ENCODE measurements at regions not wholly inside any gene's neighbourhood (a gene's known extent, or its start where the extent isn't known, plus 50 kb on each side); places are given as distances from the start of the nearest gene placed in this dataset.

DNA sequence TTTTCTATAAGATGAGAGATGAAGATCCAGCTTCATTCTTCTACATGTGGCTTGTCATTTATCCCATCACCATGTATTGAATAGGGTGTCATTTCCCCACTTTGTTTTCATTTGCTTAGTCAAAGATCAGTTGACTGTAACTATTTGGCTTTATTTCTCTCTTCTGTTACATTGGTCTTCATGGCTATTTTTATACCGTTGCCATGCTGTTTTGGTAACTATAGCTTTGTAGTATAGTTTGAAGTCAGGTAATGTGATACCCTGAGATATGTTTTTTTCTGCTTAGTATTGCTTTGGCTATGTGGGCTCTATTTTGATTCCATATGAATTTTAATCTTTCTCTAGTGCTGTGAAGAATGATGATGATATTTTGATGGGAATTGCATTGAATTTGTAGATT, 514.3 kb downstream of the GBA3 start:
- no peak for DNase-seq (ENCODE audit: extremely low spot score)
- ChIA-PET CTCF (interaction anchor here (1.5 kb wide), 1 partner anchor 9 kb away, joined by 3 read pairs; no protein-coding TSS in a partner anchor), POLR2A (no interaction called here)
- TF ChIP-seq, protein P1, sequence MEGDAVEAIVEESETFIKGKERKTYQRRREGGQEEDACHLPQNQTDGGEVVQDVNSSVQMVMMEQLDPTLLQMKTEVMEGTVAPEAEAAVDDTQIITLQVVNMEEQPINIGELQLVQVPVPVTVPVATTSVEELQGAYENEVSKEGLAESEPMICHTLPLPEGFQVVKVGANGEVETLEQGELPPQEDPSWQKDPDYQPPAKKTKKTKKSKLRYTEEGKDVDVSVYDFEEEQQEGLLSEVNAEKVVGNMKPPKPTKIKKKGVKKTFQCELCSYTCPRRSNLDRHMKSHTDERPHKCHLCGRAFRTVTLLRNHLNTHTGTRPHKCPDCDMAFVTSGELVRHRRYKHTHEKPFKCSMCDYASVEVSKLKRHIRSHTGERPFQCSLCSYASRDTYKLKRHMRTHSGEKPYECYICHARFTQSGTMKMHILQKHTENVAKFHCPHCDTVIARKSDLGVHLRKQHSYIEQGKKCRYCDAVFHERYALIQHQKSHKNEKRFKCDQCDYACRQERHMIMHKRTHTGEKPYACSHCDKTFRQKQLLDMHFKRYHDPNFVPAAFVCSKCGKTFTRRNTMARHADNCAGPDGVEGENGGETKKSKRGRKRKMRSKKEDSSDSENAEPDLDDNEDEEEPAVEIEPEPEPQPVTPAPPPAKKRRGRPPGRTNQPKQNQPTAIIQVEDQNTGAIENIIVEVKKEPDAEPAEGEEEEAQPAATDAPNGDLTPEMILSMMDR (IDR thresholded peaks at IDR 0.05; ENCODE audit: control extremely low read depth, extremely low read depth, low read depth, missing control alignments) = no peak

GRCh38 chr4:23202712-23203247, 510.0 kb downstream of the GBA3 start:
- ChIA-PET POLR2A (no interaction called here), CTCF (interaction anchor here (1.2 to 1.7 kb wide), 2 partner anchors 8 to 411 kb away, joined by 3 to 4 read pairs; no protein-coding TSS in a partner anchor)
- TF ChIP-seq, protein P1 (IDR thresholded peaks at IDR 0.05; ENCODE audit: control extremely low read depth, extremely low read depth, low read depth, missing control alignments) = no peak
- no peak for DNase-seq (ENCODE audit: extremely low spot score)

GRCh38 chr4:23194751-23195150, 502.0 kb downstream of the GBA3 start:
- DNase-seq (ENCODE audit: extremely low spot score) = no peak
- ChIA-PET CTCF (interaction anchor here (1.8 kb wide), 1 partner anchor 9 kb away, joined by 4 read pairs; no protein-coding TSS in a partner anchor), POLR2A (no interaction called here)
- TF ChIP-seq, protein P1 (IDR thresholded peaks at IDR 0.05; ENCODE audit: control extremely low read depth, extremely low read depth, low read depth, missing control alignments) = no peak

DNA sequence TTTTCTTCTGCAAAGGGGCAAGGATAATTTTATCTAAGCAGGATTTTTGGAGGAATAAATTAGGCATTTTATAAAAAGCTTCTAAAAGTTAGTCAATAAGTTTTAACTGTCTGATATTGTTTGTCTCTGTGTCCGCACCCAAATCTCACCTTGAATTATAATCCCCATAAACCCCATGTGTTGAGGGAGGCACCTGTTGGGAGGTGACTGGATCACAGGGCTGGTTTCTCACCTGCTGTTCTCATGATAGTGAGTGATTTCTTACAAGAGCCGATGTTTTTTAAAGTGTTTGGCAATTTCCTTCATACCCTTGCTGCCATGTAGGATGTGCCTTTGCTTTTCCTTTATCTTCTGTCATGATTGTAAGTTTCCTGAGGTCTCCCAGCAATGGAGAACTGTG, 481.4 kb downstream of the GBA3 start:
- CTCF ChIA-PET = interaction anchor here (0.9 kb wide), 1 partner anchor 11 kb away, joined by 3 read pairs; no protein-coding TSS in a partner anchor
- POLR2A ChIA-PET = no interaction called here

DNA sequence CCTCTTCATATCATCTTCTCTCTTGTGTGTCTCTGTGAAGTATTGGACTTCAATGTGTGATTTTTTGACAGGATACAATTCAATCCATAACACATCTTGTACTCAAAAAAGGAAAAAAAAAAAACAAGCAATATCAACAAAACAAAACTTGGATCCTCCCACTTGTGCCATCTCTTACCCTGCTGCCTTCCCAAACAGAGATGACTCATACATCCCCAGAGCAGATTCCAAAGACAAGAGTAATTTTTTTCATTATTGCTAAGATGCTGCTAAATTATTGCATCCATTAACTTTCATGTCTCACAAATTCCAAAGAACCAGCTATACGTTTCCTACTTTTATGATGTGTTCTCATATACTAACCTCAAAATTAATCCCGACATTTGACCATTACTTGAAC, 479.2 kb downstream of the GBA3 start:
- DNase-seq (ENCODE audit: extremely low spot score) = no peak
- ChIA-PET POLR2A (no interaction called here), CTCF (no interaction called here)
- TF ChIP-seq, protein P1 (IDR thresholded peaks at IDR 0.05; ENCODE audit: control extremely low read depth, extremely low read depth, low read depth, missing control alignments) = no peak

More for the DNA sequence above, 481.4 kb downstream of the GBA3 start:
- TF ChIP-seq, protein P1 (IDR thresholded peaks at IDR 0.05; ENCODE audit: control extremely low read depth, extremely low read depth, low read depth, missing control alignments) = no peak
- no peak for DNase-seq (ENCODE audit: extremely low spot score)

DNA sequence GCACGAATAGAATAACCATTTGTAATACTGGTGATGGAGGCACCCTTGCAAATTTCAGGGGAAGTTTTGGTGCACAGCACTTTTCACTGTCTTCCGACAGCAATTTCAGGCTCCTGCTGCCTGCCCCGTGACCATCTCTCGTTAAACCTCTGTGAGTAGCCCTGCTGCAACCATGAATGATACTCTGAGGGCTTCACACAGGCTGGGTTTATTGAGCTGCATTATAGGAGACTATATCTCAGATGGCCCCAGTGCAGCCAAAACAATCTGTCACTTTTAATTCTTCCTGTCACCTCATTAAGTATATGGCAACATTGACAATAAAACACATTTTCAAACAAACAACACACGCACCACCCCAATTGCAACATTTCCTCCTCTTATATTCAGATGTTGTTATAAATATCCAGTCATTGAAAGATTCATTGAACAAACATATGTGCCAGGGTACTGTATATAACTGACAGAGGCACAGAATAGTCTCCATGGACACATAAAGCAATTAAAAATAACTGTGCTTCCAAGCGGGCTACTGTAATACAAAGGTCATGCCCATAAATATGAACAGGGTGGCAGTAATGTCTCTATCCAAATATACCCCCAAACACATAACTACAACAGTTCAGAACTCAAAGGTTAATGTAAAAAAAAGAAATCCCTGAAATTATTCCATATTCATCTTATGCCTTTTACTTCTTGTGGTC, 477.0 kb downstream of the GBA3 start:
- ChIA-PET CTCF (interaction anchor here (1.6 to 3.8 kb wide), 2 partner anchors 18 to 33 kb away, joined by 4 to 12 read pairs; no protein-coding TSS in a partner anchor), POLR2A (no interaction called here)
- DNase-seq (ENCODE audit: extremely low spot score) = no peak
- TF ChIP-seq, protein P1 (IDR thresholded peaks at IDR 0.05; ENCODE audit: control extremely low read depth, extremely low read depth, low read depth, missing control alignments) = no peak

Measured in GM10248 (cell line).